ENCODE measurements at regions not wholly inside any gene's neighbourhood (a gene's known extent, or its start where the extent isn't known, plus 50 kb on each side); places are given as distances from the start of the nearest gene placed in this dataset.

DNA sequence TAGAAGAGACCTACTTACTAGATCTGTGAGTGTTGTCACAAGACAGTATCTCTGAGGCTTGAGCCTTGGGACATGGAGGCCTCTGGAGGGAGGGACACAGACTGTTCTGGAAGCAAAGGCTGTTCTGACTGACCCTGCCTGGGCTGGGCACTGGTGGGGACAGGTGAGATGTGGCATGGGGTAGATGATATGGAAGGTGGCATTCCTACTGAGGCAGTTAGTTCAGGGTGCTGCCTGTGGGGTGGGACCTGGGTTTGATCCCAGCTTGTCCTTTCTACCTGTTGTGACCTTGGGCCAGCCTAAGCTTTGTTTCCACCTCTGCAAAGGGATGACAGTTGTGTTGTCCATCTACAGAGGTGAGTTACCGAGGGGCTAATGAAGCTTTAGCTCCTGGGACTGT, 140.2 kb downstream of the C9orf50 start:
- TF ChIP-seq, protein P1, sequence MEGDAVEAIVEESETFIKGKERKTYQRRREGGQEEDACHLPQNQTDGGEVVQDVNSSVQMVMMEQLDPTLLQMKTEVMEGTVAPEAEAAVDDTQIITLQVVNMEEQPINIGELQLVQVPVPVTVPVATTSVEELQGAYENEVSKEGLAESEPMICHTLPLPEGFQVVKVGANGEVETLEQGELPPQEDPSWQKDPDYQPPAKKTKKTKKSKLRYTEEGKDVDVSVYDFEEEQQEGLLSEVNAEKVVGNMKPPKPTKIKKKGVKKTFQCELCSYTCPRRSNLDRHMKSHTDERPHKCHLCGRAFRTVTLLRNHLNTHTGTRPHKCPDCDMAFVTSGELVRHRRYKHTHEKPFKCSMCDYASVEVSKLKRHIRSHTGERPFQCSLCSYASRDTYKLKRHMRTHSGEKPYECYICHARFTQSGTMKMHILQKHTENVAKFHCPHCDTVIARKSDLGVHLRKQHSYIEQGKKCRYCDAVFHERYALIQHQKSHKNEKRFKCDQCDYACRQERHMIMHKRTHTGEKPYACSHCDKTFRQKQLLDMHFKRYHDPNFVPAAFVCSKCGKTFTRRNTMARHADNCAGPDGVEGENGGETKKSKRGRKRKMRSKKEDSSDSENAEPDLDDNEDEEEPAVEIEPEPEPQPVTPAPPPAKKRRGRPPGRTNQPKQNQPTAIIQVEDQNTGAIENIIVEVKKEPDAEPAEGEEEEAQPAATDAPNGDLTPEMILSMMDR (IDR thresholded peaks at IDR 0.05; ENCODE audit: extremely low read depth, missing control alignments) = no peak
- no peak for DNase-seq (ENCODE audit: low spot score)

DNA sequence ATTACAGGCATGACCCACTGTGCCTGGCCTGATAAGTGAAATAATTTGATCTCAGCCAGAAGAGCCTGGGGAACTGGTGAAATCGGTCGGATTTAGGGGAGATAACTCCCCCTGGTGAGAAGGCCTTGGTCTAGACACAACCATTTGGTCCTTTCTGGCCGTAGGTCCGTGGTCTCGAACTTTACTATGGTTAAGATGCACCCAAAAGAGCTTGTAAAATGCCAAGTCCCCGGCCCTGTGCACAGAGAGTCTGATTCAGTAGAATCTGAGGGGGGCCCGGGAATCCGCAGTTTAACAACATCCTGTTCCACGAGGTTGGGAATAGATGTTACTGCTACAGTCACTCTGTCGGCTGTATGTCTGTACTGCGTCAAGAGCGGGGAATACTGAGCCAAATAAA, 140.7 kb downstream of the C9orf50 start:
- DNase-seq (ENCODE audit: low spot score) = no peak
- TF ChIP-seq, protein P1 (IDR thresholded peaks at IDR 0.05; ENCODE audit: extremely low read depth, missing control alignments) = no peak

DNA sequence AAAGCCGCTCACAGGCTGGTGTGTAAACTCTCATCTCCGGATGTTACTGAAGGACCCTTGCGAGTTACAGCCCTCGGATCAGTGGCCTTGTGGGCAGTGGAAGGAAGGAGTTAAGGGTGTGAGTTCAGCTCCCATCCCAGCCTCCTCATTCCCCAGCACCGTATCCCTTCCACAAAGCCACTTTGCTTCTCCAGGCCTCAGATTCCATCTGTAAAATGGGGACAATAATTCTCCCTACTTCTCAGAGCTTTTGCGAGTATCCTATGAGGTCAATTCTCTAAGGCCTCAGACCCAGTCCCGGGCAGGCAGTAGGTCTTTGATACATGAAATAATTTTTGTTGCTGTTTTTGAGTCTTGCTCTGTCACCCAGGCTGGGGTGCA, 141.3 kb downstream of the C9orf50 start:
- TF ChIP-seq, protein P1 (IDR thresholded peaks at IDR 0.05; ENCODE audit: extremely low read depth, missing control alignments) = no peak

DNA sequence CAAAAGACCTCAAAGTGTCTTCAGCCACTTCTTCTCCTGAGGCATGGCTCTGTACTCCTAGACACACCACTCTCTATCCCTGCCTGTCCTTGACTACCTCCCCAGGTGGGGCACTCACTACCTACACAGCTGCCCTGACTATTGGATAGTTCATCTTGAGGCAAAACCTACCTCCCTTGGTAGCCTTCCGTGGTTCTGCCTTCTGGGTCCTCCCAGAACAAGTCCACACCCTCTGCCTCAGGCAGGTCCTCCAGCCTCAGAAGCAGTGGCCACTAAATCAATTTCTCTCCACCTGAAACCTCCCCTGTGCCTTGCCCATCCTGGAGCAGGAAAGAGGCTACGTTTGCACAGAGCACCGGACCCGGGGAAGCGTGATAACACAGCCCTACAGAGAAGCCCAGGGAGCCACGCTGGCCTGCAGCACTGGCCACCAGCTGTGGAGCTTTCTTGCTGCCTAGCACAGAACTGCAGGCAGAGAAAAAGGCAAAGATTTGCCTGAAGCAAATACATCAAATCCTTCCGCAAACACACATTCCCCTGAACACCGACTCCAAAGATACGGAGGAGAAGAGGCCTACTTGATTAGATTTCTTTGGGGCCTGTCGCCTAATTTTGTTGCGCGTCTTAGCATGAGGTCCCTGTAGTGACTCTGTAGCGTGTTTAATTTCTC, 141.8 kb downstream of the C9orf50 start:
- no peak for DNase-seq (ENCODE audit: low spot score)
- TF ChIP-seq, protein P1 (IDR thresholded peaks at IDR 0.05; ENCODE audit: extremely low read depth, missing control alignments) = no peak

More for the DNA sequence above, 141.3 kb downstream of the C9orf50 start:
- no peak for DNase-seq (ENCODE audit: low spot score)

DNA sequence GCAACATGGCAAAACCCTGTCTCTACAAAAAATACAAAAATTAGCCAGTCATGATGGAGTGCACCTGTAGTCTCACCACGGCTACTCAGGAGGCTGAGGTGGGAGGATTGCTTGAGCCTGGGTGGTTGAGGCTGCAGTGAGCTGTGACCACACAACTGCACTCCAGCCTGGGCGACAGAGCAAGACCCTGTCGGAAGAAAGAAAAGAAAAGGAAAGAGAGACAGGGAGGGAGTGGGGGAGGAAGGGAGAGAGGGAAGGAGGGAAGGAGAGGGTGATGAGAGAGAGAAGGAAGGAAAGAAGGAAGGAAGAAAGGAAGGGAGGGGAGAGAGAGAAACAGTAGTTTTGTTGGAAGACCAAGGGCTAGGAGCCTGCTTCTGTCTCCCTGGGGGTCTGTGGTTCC, 142.4 kb downstream of the C9orf50 start:
- TF ChIP-seq, protein P1 (IDR thresholded peaks at IDR 0.05; ENCODE audit: extremely low read depth, missing control alignments) = no peak
- DNase-seq (ENCODE audit: low spot score) = no peak

DNA sequence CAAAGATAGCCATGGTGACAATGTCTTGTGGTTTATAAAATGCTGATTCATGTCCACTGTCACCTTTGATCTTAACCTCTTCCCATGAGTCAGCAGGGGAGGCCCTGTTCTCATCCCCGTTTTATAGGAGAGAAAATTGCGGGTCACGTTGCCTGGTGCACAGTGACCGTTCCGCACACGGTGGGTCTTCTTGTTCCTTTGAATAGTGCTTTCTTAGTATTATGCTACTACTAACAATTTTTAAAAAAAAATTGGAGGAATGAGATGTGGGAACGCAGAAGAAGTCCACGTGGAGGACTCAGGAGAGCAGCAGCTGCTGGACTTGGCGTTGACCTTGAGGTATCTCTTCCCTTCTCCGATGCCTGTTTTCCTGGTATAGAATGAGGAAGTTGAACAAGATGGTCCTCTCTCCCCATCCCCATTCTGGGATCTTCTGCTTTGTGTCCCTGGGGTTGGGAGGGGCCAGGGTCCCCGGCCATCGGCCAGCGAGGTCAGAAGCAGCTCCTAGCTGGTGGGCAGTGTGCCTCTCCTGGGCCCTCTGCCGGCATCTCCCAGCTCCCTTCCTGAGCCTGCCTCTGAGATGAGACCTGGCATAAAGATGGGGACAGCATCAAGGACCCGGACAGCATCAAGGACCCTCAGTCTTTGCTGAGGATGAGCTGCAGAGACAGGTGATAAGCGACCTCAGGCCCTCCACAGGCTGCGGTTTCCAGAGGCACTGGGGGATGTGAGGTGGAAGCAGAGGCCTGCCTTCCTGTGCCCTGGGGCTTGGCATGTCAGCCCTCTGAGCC, 143.9 kb downstream of the C9orf50 start:
- TF ChIP-seq, protein P1 (IDR thresholded peaks at IDR 0.05; ENCODE audit: extremely low read depth, missing control alignments) = no peak
- no peak for DNase-seq (ENCODE audit: low spot score)

DNA sequence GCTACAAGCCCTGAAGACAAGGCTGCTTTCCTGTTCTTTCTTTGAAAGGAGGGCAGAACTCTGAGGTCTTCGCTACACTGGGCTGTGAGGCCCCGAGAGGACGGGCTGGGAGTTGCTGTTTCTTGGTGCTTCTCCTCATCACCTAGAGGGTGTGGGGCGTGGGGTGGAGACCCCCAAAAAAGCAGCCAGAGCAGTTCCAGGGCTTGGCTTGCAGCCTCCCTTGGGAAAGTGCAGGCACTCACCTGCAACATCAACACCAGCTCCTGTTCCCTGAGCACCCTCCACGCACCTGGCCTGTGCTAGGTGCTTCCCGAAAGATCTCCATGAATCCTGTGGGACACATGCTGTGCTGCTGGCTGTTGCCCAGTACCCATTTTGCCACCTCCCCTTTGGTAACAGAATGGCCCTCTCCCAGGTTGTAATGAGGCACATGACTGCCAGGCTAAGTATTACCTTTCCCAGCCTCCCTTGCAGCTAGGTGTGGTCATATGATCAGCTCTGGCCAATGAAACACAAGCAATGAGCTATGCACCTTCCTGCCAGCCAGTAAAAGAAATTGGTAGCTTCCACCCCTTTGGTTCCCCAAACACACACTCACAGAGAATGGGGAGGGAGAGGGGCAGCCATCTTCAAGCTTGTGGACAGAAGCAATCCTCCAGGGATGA, 146.0 kb downstream of the C9orf50 start:
- TF ChIP-seq, protein P1 (IDR thresholded peaks at IDR 0.05; ENCODE audit: extremely low read depth, missing control alignments) = no peak
- no peak for DNase-seq (ENCODE audit: low spot score)

Measured in GM20000 (cell line).